Loucy (cell line): ENCODE measurements at regions not wholly inside any gene's neighbourhood (a gene's known extent, or its start where the extent isn't known, plus 50 kb on each side); places are given as distances from the start of the nearest gene placed in this dataset.

Source experiments
- EZH2phosphoT487 ChIP-seq: fragments of 200-600 bp; IDR thresholded peaks from 2 replicates; pipeline ENCODE4 v1.6.1; 2018; ENCODE audit warnings: antibody characterized with exemption, mild to moderate bottlenecking, moderate library complexity, borderline replicate concordance
- TF ChIP-seq, protein P1 (sequence below): fragments of 200-600 bp; sonication (generic); conservative IDR thresholded peaks from 2 replicates; pipeline ENCODE4 v1.5.1; 2014; ENCODE audit warnings: mild to moderate bottlenecking, antibody characterized with exemption, low read length

DNA sequence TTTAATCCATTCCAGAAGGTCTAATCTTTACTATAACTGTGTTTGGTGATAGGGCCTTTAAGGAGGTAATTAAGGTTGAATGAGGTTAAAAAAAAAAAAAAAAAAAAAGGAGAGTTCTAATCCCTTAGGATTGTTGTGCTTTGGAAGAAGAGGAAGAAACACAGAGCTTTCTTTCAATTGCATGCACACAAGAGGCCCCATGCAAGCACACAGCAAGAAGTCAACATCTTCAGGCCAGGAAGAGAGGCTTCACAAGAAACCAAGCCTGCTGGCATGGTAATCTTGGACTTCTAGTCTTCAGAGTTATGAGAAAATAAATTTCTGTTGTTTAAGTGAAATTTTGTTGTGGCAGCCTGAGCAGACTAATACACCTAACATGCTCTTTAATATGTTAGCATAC lies 118.6 kb downstream of the NAA11 start:
- TF ChIP-seq, protein P1, sequence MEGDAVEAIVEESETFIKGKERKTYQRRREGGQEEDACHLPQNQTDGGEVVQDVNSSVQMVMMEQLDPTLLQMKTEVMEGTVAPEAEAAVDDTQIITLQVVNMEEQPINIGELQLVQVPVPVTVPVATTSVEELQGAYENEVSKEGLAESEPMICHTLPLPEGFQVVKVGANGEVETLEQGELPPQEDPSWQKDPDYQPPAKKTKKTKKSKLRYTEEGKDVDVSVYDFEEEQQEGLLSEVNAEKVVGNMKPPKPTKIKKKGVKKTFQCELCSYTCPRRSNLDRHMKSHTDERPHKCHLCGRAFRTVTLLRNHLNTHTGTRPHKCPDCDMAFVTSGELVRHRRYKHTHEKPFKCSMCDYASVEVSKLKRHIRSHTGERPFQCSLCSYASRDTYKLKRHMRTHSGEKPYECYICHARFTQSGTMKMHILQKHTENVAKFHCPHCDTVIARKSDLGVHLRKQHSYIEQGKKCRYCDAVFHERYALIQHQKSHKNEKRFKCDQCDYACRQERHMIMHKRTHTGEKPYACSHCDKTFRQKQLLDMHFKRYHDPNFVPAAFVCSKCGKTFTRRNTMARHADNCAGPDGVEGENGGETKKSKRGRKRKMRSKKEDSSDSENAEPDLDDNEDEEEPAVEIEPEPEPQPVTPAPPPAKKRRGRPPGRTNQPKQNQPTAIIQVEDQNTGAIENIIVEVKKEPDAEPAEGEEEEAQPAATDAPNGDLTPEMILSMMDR = no peak
- TF ChIP-seq EZH2phosphoT487 = no peak
